ENCODE measurements at regions not wholly inside any gene's neighbourhood (a gene's known extent, or its start where the extent isn't known, plus 50 kb on each side); places are given as distances from the start of the nearest gene placed in this dataset.

DNA sequence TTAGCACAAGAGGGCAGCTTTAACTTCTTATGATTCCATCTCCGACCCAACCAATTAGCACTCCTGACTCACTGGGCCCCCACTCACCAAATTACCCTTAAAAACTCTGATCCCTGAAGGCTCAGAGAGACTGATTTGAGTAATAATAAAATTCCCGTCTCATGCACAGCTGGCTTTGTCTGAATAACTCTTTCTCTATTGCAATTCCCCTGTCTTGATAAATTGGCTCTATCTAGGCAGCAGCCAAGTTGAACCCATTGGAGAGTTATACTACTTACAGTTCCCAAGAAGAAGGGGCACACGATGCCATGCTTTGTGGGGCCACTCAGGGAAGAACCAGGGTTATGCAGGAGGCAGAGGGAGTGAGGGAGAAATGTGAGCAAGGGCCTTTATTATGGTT is 632.8 kb downstream of the TSN start:
- TF ChIP-seq, protein P1, sequence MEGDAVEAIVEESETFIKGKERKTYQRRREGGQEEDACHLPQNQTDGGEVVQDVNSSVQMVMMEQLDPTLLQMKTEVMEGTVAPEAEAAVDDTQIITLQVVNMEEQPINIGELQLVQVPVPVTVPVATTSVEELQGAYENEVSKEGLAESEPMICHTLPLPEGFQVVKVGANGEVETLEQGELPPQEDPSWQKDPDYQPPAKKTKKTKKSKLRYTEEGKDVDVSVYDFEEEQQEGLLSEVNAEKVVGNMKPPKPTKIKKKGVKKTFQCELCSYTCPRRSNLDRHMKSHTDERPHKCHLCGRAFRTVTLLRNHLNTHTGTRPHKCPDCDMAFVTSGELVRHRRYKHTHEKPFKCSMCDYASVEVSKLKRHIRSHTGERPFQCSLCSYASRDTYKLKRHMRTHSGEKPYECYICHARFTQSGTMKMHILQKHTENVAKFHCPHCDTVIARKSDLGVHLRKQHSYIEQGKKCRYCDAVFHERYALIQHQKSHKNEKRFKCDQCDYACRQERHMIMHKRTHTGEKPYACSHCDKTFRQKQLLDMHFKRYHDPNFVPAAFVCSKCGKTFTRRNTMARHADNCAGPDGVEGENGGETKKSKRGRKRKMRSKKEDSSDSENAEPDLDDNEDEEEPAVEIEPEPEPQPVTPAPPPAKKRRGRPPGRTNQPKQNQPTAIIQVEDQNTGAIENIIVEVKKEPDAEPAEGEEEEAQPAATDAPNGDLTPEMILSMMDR (IDR thresholded peaks at IDR 0.05; ENCODE audit: insufficient read depth, low read length), result no peak
- TF ChIP-seq GABPA (IDR thresholded peaks at IDR 0.05; ENCODE audit: low read depth), result no peak

Measured in HL-60 (cell line).